ENCODE measurements at regions not wholly inside any gene's neighbourhood (a gene's known extent, or its start where the extent isn't known, plus 50 kb on each side); places are given as distances from the start of the nearest gene placed in this dataset.

DNA sequence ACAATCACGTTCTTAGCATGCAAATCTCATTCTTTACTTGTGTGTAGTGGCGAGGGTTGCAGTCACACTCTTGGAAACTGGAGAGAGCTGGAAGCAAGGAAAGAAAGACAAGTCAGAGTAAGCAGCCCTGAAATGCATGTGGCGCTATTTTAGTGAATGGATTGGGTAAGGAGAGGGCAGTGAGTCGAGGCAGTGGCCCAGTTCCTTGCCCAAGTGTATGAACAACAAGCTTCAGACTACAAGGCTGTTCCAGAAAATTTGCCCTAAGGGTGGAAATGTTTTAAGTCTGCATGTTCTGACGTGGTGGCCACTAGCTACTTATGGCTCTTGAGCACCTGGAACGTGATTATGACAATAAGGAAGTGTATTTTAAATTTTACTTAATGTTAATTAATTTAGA is 59.4 kb upstream of the PTPN3 start:
- TF ChIP-seq GATA2 (IDR thresholded peaks at IDR 0.05; ENCODE audit: insufficient read depth, insufficient read length, low read depth, low read length), result no peak
- TF ChIP-seq EZH2 (IDR thresholded peaks at IDR 0.05; ENCODE audit: borderline replicate concordance, low read depth, low read length, severe bottlenecking), result no peak
- TF ChIP-seq, protein P1, sequence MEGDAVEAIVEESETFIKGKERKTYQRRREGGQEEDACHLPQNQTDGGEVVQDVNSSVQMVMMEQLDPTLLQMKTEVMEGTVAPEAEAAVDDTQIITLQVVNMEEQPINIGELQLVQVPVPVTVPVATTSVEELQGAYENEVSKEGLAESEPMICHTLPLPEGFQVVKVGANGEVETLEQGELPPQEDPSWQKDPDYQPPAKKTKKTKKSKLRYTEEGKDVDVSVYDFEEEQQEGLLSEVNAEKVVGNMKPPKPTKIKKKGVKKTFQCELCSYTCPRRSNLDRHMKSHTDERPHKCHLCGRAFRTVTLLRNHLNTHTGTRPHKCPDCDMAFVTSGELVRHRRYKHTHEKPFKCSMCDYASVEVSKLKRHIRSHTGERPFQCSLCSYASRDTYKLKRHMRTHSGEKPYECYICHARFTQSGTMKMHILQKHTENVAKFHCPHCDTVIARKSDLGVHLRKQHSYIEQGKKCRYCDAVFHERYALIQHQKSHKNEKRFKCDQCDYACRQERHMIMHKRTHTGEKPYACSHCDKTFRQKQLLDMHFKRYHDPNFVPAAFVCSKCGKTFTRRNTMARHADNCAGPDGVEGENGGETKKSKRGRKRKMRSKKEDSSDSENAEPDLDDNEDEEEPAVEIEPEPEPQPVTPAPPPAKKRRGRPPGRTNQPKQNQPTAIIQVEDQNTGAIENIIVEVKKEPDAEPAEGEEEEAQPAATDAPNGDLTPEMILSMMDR (IDR thresholded peaks at IDR 0.05; ENCODE audit: extremely low read depth in 1 of 2, insufficient read depth in 1 of 2, low read depth in 1 of 2, low read length in 2 of 2), result no peak
- no peak for TF ChIP-seq POLR2A (IDR thresholded peaks at IDR 0.05; ENCODE audit: low read depth, low read length)
- TF ChIP-seq MAX (IDR thresholded peaks at IDR 0.05; ENCODE audit: insufficient read depth, insufficient read length), result no peak
- TF ChIP-seq FOS (IDR thresholded peaks at IDR 0.05; ENCODE audit: borderline replicate concordance, insufficient read depth, low read length), result no peak
- TF ChIP-seq JUN (IDR thresholded peaks at IDR 0.05; ENCODE audit: borderline replicate concordance, insufficient read depth, insufficient read length, low read depth), result no peak
- no peak for TF ChIP-seq MYC (IDR thresholded peaks at IDR 0.05; ENCODE audit: low read depth, low read length)
- no peak for TF ChIP-seq POLR2AphosphoS5 (IDR thresholded peaks at IDR 0.05; ENCODE audit: insufficient read depth, low read depth, low read length)
- no peak for FAIRE-seq
- CTCF ChIA-PET, result no interaction called here

More for the DNA sequence above, 59.4 kb upstream of the PTPN3 start:
- Histone ChIP-seq H2AFZ (ENCODE audit: low read depth, low read length) (no peak overlapping the region), H3K4me1 (ENCODE audit: control insufficient read depth, extremely low read depth, insufficient read depth, low read length) (no peaks in the 10 kb centered on the region), H3K9ac (replicated peaks; ENCODE audit: extremely low read depth, insufficient read depth, low read length) (no peak overlapping the region), H3K36me3 (ENCODE audit: control insufficient read depth in 2 of 2, extremely low read depth in 1 of 2, insufficient read depth in 2 of 2, low read length in 2 of 2) (no peaks in the 10 kb centered on the region), H3K79me2 (ENCODE audit: control insufficient read depth, insufficient read depth, low read length) (no peaks in the 10 kb centered on the region), H3K9me1 (replicated peaks; ENCODE audit: control insufficient read depth, extremely low read depth, insufficient read depth, low read length) (no peaks in the 10 kb centered on the region), H3K4me3 (replicated peaks in 1 of 3; ENCODE audit: insufficient read depth in 1 of 3, low read depth in 1 of 3, low read length in 3 of 3) (no peak overlapping the region), H3K4me2 (ENCODE audit: insufficient read depth, low read length) (no peak overlapping the region), H4K20me1 (replicated peaks; ENCODE audit: control insufficient read depth, extremely low read depth, insufficient read depth, low read length) (no peaks in the 10 kb centered on the region), H3K9me3 (replicated peaks; ENCODE audit: control insufficient read depth, insufficient read depth, low read length) (no peaks in the 10 kb centered on the region), H3K27ac (ENCODE audit: insufficient read depth, low read depth, low read length) (no peak overlapping the region), H3K27me3 (ENCODE audit: control insufficient read depth in 2 of 2, insufficient read depth in 2 of 2, low read length in 2 of 2) (no peaks in the 10 kb centered on the region)
- DNase-seq (ENCODE audit: low read depth, low spot score), result no peak
- POLR2A ChIA-PET, result no interaction called here
- intact Hi-C loops (cut with micrococcal nuclease) (no loop called here), dilution Hi-C loops (cut with MboI; ENCODE audit: extremely low pct_ligation_motif_present, low sequenced_read_pairs) (no loop called here)
- BruUV-seq (replicated peaks), result no TSS peak

Data from endothelial cell of umbilical vein (primary cell).